ENCODE measurements at regions not wholly inside any gene's neighbourhood (a gene's known extent, or its start where the extent isn't known, plus 50 kb on each side); places are given as distances from the start of the nearest gene placed in this dataset.

GRCh38 chr6:51541847-51542246 lies 545.6 kb downstream of the PKHD1 start:
- CTCF ChIA-PET: no interaction called here
- DNase-seq: no peak
- H3K9me3 ChIP-seq (ENCODE audit: control extremely low read depth in 1 of 3, control insufficient read depth in 2 of 3, insufficient read depth in 1 of 3, low read length in 2 of 3): no peaks in the 10 kb centered on the region
- no peak overlapping the region for H3K27ac ChIP-seq (ENCODE audit: low read length in 2 of 2)
- H3K27ac Mint-ChIP-seq: no peak overlapping the region
- H3K9me3 Mint-ChIP-seq (ENCODE audit: insufficient read depth): no peaks in the 10 kb centered on the region
- no peaks in the 10 kb centered on the region for H3K4me1 Mint-ChIP-seq
- ATAC-seq (ENCODE audit: low read depth): no peak
- WGBS (ENCODE audit: insufficient coverage): no CpG with 5 or more reads among the region's 7 CpGs
- POLR2A ChIA-PET: no interaction called here
- H3K79me2 ChIP-seq (ENCODE audit: control insufficient read depth, insufficient read depth, low read length): no peaks in the 10 kb centered on the region
- H3K4me3 Mint-ChIP-seq: no peak overlapping the region
- intact Hi-C loops (cut with micrococcal nuclease): no loop called here
- H2AFZ ChIP-seq (ENCODE audit: insufficient read depth, low read depth, low read length, poor library complexity, severe bottlenecking): no peak overlapping the region
- H3K36me3 ChIP-seq (replicated peaks in 1 of 2; ENCODE audit: control extremely low read depth in 1 of 2, control insufficient read depth in 1 of 2, extremely low read depth in 1 of 2, insufficient read depth in 2 of 2, low read length in 1 of 2): no peaks in the 10 kb centered on the region
- no peak overlapping the region for H3K4me3 ChIP-seq (ENCODE audit: control extremely low read depth in 1 of 5, extremely low read depth in 1 of 5, insufficient read depth in 1 of 5, low read depth in 2 of 5, low read length in 4 of 5)
- peaks cover 3% of the 10 kb centered on the region for H3K27me3 Mint-ChIP-seq
- no peak overlapping the region for H3K4me2 ChIP-seq (replicated peaks; ENCODE audit: low read depth, low read length, poor library complexity, severe bottlenecking)
- H3K27me3 ChIP-seq (replicated peaks in 1 of 4; ENCODE audit: control extremely low read depth in 1 of 4, control insufficient read depth in 3 of 4, insufficient read depth in 4 of 4, low read length in 3 of 4): no peaks in the 10 kb centered on the region
- H3K9ac ChIP-seq (ENCODE audit: low read length): no peak overlapping the region
- no peaks in the 10 kb centered on the region for H3K4me1 ChIP-seq (ENCODE audit: control insufficient read depth in 2 of 2, insufficient read depth in 2 of 2, low read length in 2 of 2)
- H4K20me1 ChIP-seq (ENCODE audit: control insufficient read depth, insufficient read depth, low read length, poor library complexity, severe bottlenecking): no peaks in the 10 kb centered on the region
- no peak for TF ChIP-seq CTCF (IDR thresholded peaks at IDR 0.05)
- no peak for TF ChIP-seq EZH2 (IDR thresholded peaks at IDR 0.05; ENCODE audit: borderline replicate concordance, insufficient read depth, low read depth, low read length, poor library complexity, severe bottlenecking)

GRCh38 chr6:51542475-51542874 lies 544.9 kb downstream of the PKHD1 start:
- ATAC-seq (ENCODE audit: low read depth) (no peak), DNase-seq (no peak)
- Mint-ChIP-seq H3K4me1 (no peaks in the 10 kb centered on the region), H3K9me3 (ENCODE audit: insufficient read depth) (no peaks in the 10 kb centered on the region), H3K4me3 (no peak overlapping the region), H3K27ac (no peak overlapping the region), H3K27me3 (peaks cover 3% of the 10 kb centered on the region)
- no peak for TF ChIP-seq EZH2 (IDR thresholded peaks at IDR 0.05; ENCODE audit: borderline replicate concordance, insufficient read depth, low read depth, low read length, poor library complexity, severe bottlenecking)
- TF ChIP-seq CTCF (IDR thresholded peaks at IDR 0.05): no peak
- Histone ChIP-seq H3K36me3 (replicated peaks in 1 of 2; ENCODE audit: control extremely low read depth in 1 of 2, control insufficient read depth in 1 of 2, extremely low read depth in 1 of 2, insufficient read depth in 2 of 2, low read length in 1 of 2) (no peaks in the 10 kb centered on the region), H3K9ac (ENCODE audit: low read length) (no peak overlapping the region), H3K4me2 (replicated peaks; ENCODE audit: low read depth, low read length, poor library complexity, severe bottlenecking) (no peak overlapping the region), H3K27ac (ENCODE audit: low read length in 2 of 2) (no peak overlapping the region), H2AFZ (ENCODE audit: insufficient read depth, low read depth, low read length, poor library complexity, severe bottlenecking) (no peak overlapping the region), H3K9me3 (ENCODE audit: control extremely low read depth in 1 of 3, control insufficient read depth in 2 of 3, insufficient read depth in 1 of 3, low read length in 2 of 3) (no peaks in the 10 kb centered on the region), H4K20me1 (ENCODE audit: control insufficient read depth, insufficient read depth, low read length, poor library complexity, severe bottlenecking) (no peaks in the 10 kb centered on the region), H3K79me2 (ENCODE audit: control insufficient read depth, insufficient read depth, low read length) (no peaks in the 10 kb centered on the region), H3K27me3 (replicated peaks in 1 of 4; ENCODE audit: control extremely low read depth in 1 of 4, control insufficient read depth in 3 of 4, insufficient read depth in 4 of 4, low read length in 3 of 4) (no peaks in the 10 kb centered on the region), H3K4me1 (ENCODE audit: control insufficient read depth in 2 of 2, insufficient read depth in 2 of 2, low read length in 2 of 2) (no peaks in the 10 kb centered on the region), H3K4me3 (ENCODE audit: control extremely low read depth in 1 of 5, extremely low read depth in 1 of 5, insufficient read depth in 1 of 5, low read depth in 2 of 5, low read length in 4 of 5) (no peak overlapping the region)
- intact Hi-C loops (cut with micrococcal nuclease): no loop called here
- 80% methylated on average over 4 of the region's 4 CpGs for WGBS (ENCODE audit: insufficient coverage)
- ChIA-PET POLR2A (no interaction called here), CTCF (no interaction called here)

All from B cell (primary cell).